Smooth muscle cell (in vitro differentiated cells): ENCODE measurements at regions not wholly inside any gene's neighbourhood (a gene's known extent, or its start where the extent isn't known, plus 50 kb on each side); places are given as distances from the start of the nearest gene placed in this dataset.

ENCODE experiments used
- DNase-seq: peaks from one replicate; lab custom pipeline; 2025; ENCODE audit not compliant: unreplicated experiment; lab: John Stamatoyannopoulos, UW
- H2AFZ ChIP-seq: fragments of 200-600 bp; sonication (generic); 2 replicates; pipeline ENCODE4 v1.6.0; 2016; ENCODE audit warnings: antibody characterized with exemption, low read depth, mild to moderate bottlenecking
- H3F3A ChIP-seq: fragments of 200-600 bp; sonication (generic); 2 replicates; pipeline ENCODE4 v1.6.0; 2017; ENCODE audit warnings: antibody characterized with exemption, low read depth
- H3K27ac ChIP-seq: fragments of 200-600 bp; sonication (generic); 2 replicates; pipeline ENCODE4 v1.5.1; 2016; ENCODE audit warnings: low read depth, mild to moderate bottlenecking
- H3K27me3 ChIP-seq: fragments of 200-600 bp; sonication (generic); 2 replicates; pipeline ENCODE4 v1.6.1; 2016; ENCODE audit warnings: low read depth, mild to moderate bottlenecking
- H3K36me3 ChIP-seq: fragments of 200-600 bp; sonication (generic); 2 replicates; pipeline ENCODE4 v1.5.1; 2016; ENCODE audit warnings: low read depth
- H3K4me1 ChIP-seq: fragments of 200-600 bp; sonication (generic); 2 replicates; pipeline ENCODE4 v1.5.1; 2016; ENCODE audit warnings: low read depth
- H3K4me2 ChIP-seq: fragments of 200-600 bp; sonication (generic); 2 replicates; pipeline ENCODE4 v1.6.0; 2016; ENCODE audit warnings: mild to moderate bottlenecking
- H3K4me3 ChIP-seq: fragments of 200-600 bp; sonication (generic); 2 replicates; pipeline ENCODE4 v1.5.1; 2016; ENCODE audit warnings: mild to moderate bottlenecking
- H3K79me2 ChIP-seq: fragments of 200-600 bp; sonication (generic); 2 replicates; pipeline ENCODE4 v1.6.0; 2016; ENCODE audit warnings: low read depth, mild to moderate bottlenecking
- H3K9ac ChIP-seq: fragments of 200-600 bp; sonication (generic); 2 replicates; pipeline ENCODE4 v1.6.0; 2016; ENCODE audit warnings: low read depth
- H3K9me3 ChIP-seq: fragments of 200-600 bp; sonication (generic); replicated peaks from 2 replicates; pipeline ENCODE4 v1.5.1; 2016; ENCODE audit warnings: low read depth
- H4K20me1 ChIP-seq: fragments of 200-600 bp; sonication (generic); 2 replicates; pipeline ENCODE4 v1.6.0; 2016; ENCODE audit warnings: low read depth
- CTCF ChIP-seq: fragments of 200-600 bp; sonication (generic); IDR thresholded peaks from 2 replicates; pipeline ENCODE4 v1.5.1; 2017; ENCODE audit warnings: borderline replicate concordance, mild to moderate bottlenecking, antibody characterized with exemption; ENCODE audit not compliant: insufficient read depth, poor library complexity, severe bottlenecking
- WGBS: methylation state at CpG from one replicate; pipeline ENCODE4 v1.1.7; 2016; ENCODE audit warnings: low lambda C conversion rate; 5-methylcytosine and 5-hydroxymethylcytosine counted together

GRCh38 chr5:173768267-173768806, 119.8 kb upstream of the CPEB4 start:
- WGBS = 97% methylated on average over 5 of the region's 5 CpGs
- no peak for TF ChIP-seq CTCF
- no peak overlapping the region for H3K4me2 ChIP-seq
- no peaks in the 10 kb centered on the region for H3K27me3 ChIP-seq
- H3K9ac ChIP-seq = no peak overlapping the region
- H3K4me1 ChIP-seq = peaks cover 18% of the 10 kb centered on the region
- H3K4me3 ChIP-seq = no peak overlapping the region
- no peak overlapping the region for H2AFZ ChIP-seq
- H3K27ac ChIP-seq = no peak overlapping the region
- H3F3A ChIP-seq = no peaks in the 10 kb centered on the region
- H3K36me3 ChIP-seq = no peaks in the 10 kb centered on the region
- no peaks in the 10 kb centered on the region for H3K79me2 ChIP-seq
- no peaks in the 10 kb centered on the region for H4K20me1 ChIP-seq
- no peaks in the 10 kb centered on the region for H3K9me3 ChIP-seq
- DNase-seq = no peak

- Histone ChIP-seq H3K27ac (no peak overlapping the region), H3K4me1 (peaks cover 14% of the 10 kb centered on the region)
Measured at GRCh38 chr5:173768891-173769290, 119.3 kb upstream of the CPEB4 start.

GRCh38 chr5:173770637-173771036, 117.5 kb upstream of the CPEB4 start:
- no peak overlapping the region for H3K27ac ChIP-seq

More at GRCh38 chr5:173768891-173769290, 119.3 kb upstream of the CPEB4 start:
- DNase-seq = no peak
- Histone ChIP-seq H3K27me3 (no peaks in the 10 kb centered on the region), H3K4me3 (no peak overlapping the region), H3K36me3 (no peaks in the 10 kb centered on the region), H3K4me2 (no peak overlapping the region), H4K20me1 (no peaks in the 10 kb centered on the region), H3F3A (no peaks in the 10 kb centered on the region), H2AFZ (no peak overlapping the region), H3K9me3 (no peaks in the 10 kb centered on the region), H3K9ac (no peak overlapping the region), H3K79me2 (no peaks in the 10 kb centered on the region)
- 45% methylated on average over 1 of the region's 1 CpG for WGBS
- no peak for TF ChIP-seq CTCF

More at GRCh38 chr5:173770637-173771036, 117.5 kb upstream of the CPEB4 start:
- WGBS = 88% methylated on average over 2 of the region's 2 CpGs
- no peak overlapping the region for H2AFZ ChIP-seq
- no peaks in the 10 kb centered on the region for H3K36me3 ChIP-seq
- H3K27me3 ChIP-seq = no peaks in the 10 kb centered on the region
- no peak overlapping the region for H3K9ac ChIP-seq
- no peaks in the 10 kb centered on the region for H4K20me1 ChIP-seq
- H3K9me3 ChIP-seq = no peaks in the 10 kb centered on the region
- no peak for TF ChIP-seq CTCF
- H3K4me2 ChIP-seq = no peak overlapping the region
- H3K4me3 ChIP-seq = no peak overlapping the region
- DNase-seq = no peak
- no peaks in the 10 kb centered on the region for H3K79me2 ChIP-seq
- H3K4me1 ChIP-seq = peaks cover 9% of the 10 kb centered on the region
- no peaks in the 10 kb centered on the region for H3F3A ChIP-seq
